ENCODE measurements at regions not wholly inside any gene's neighbourhood (a gene's known extent, or its start where the extent isn't known, plus 50 kb on each side); places are given as distances from the start of the nearest gene placed in this dataset.

GRCh38 chr9:73742412-73742811 lies 590.7 kb downstream of the ANXA1 start:
- Histone ChIP-seq H3K9me1 (ENCODE audit: insufficient read depth, low read length) (no peaks in the 10 kb centered on the region), H3K4me2 (ENCODE audit: low read depth, low read length) (no peak overlapping the region), H3K9me3 (ENCODE audit: control insufficient read depth, insufficient read depth, low read length) (no peaks in the 10 kb centered on the region), H2AK5ac (ENCODE audit: low read depth, low read length) (no peak overlapping the region), H3K27ac (ENCODE audit: insufficient read depth, low read length) (no peak overlapping the region), H2BK120ac (ENCODE audit: low read depth, low read length) (no peak overlapping the region), H4K5ac (ENCODE audit: low read depth, low read length) (no peak overlapping the region), H3K9ac (ENCODE audit: low read depth, low read length) (no peak overlapping the region), H2BK20ac (ENCODE audit: low read depth, low read length) (no peak overlapping the region), H2AFZ (replicated peaks; ENCODE audit: low read length, poor library complexity) (no peak overlapping the region), H3K79me1 (ENCODE audit: low read depth in 1 of 2, low read length in 2 of 2) (no peaks in the 10 kb centered on the region), H3K4ac (ENCODE audit: low read depth, low read length) (no peak overlapping the region), H3K4me1 (ENCODE audit: control insufficient read depth, insufficient read depth, low read length) (no peaks in the 10 kb centered on the region), H3K4me3 (ENCODE audit: insufficient read depth, low read depth, low read length) (no peak overlapping the region), H3K56ac (ENCODE audit: extremely low read depth, insufficient read depth, low read length) (no peak overlapping the region), H3K18ac (ENCODE audit: low read depth, low read length) (no peak overlapping the region), H2BK15ac (ENCODE audit: low read depth, low read length) (no peak overlapping the region), H3K23ac (ENCODE audit: low read depth, low read length) (no peak overlapping the region), H2AK9ac (replicated peaks; ENCODE audit: low read depth, low read length, poor library complexity) (no peak overlapping the region), H3K14ac (replicated peaks; ENCODE audit: low read depth, low read length) (no peak overlapping the region), H4K8ac (ENCODE audit: low read depth in 2 of 2, low read length in 2 of 2) (no peak overlapping the region), H4K91ac (ENCODE audit: insufficient read depth, low read depth, low read length) (no peak overlapping the region), H3K27me3 (ENCODE audit: control insufficient read depth, insufficient read depth, low read length) (no peaks in the 10 kb centered on the region), H2BK5ac (ENCODE audit: low read depth, low read length, poor library complexity, severe bottlenecking) (no peak overlapping the region), H3K36me3 (ENCODE audit: control insufficient read depth, insufficient read depth, low read length) (no peaks in the 10 kb centered on the region), H4K20me1 (ENCODE audit: insufficient read depth, low read length) (no peaks in the 10 kb centered on the region)
- WGBS, 2 experiments (ENCODE audit: extremely low coverage in 2 of 2, insufficient read length in 1 of 2), result no CpG with 5 or more reads among the region's 3 CpGs
- intact Hi-C loops (cut with micrococcal nuclease) (no loop called here), dilution Hi-C loops (cut with HindIII; ENCODE audit: low sequenced_read_pairs, unreplicated experiment) (no loop called here), in situ Hi-C loops (cut with MboI; ENCODE audit: low sequenced_read_pairs) (no loop called here)
- no TSS peak for BruUV-seq (replicated peaks)
- ATAC-seq (ENCODE audit: low read depth) (no peak), DNase-seq (no peak)
- CTCF ChIA-PET, result no interaction called here
- POLR2A ChIA-PET (ENCODE audit: unreplicated experiment), result no interaction called here
- TF ChIP-seq FOS (IDR thresholded peaks at IDR 0.05; ENCODE audit: low read depth, low read length) (no peak), MAZ (IDR thresholded peaks at IDR 0.05; ENCODE audit: borderline replicate concordance, low read depth, low read length) (no peak), ELK1 (IDR thresholded peaks at IDR 0.05; ENCODE audit: borderline replicate concordance, low read depth, low read length) (no peak), BHLHE40 (IDR thresholded peaks at IDR 0.05; ENCODE audit: low read depth, low read length) (no peak), RAD21 (IDR thresholded peaks at IDR 0.05; ENCODE audit: low read length) (no peak), USF2 (IDR thresholded peaks at IDR 0.05; ENCODE audit: low read depth, low read length) (no peak), CHD1 (IDR thresholded peaks at IDR 0.05; ENCODE audit: low read depth, low read length) (no peak), RFX5 (IDR thresholded peaks at IDR 0.05; ENCODE audit: low read depth, low read length) (no peak), MAFK (IDR thresholded peaks at IDR 0.05; ENCODE audit: low read depth, low read length) (no peak), SMC3 (IDR thresholded peaks at IDR 0.05; ENCODE audit: low read depth, low read length) (no peak), RCOR1 (IDR thresholded peaks at IDR 0.05; ENCODE audit: insufficient replicate concordance, low read length) (no peak)

All from IMR-90 (cell line).